Ishikawa (cell line): ENCODE measurements at regions not wholly inside any gene's neighbourhood (a gene's known extent, or its start where the extent isn't known, plus 50 kb on each side); places are given as distances from the start of the nearest gene placed in this dataset.

Experiments
- CEBPB ChIP-seq: IDR thresholded peaks from 2 replicates; pipeline ENCODE4 v1.6.1; 2012
- CREB1 ChIP-seq: IDR thresholded peaks from 2 replicates; pipeline ENCODE4 v1.6.1; 2012; ENCODE audit warnings: low read depth
- EGR1 ChIP-seq: IDR thresholded peaks from 2 replicates; pipeline ENCODE4 v1.6.1; 2012
- EP300 ChIP-seq: IDR thresholded peaks from 2 replicates; pipeline ENCODE4 v1.6.1; 2012; ENCODE audit warnings: borderline replicate concordance
- FOXM1 ChIP-seq: IDR thresholded peaks from 2 replicates; pipeline ENCODE4 v1.6.1; 2012; ENCODE audit warnings: low read depth, borderline replicate concordance
- NFIC ChIP-seq: IDR thresholded peaks from 2 replicates; pipeline ENCODE4 v1.6.1; 2012
- RAD21 ChIP-seq: IDR thresholded peaks from 2 replicates; pipeline ENCODE4 v1.6.1; 2012; ENCODE audit warnings: low read depth
- TAF1 ChIP-seq: IDR thresholded peaks from 2 replicates; pipeline ENCODE4 v1.6.1; 2012; ENCODE audit warnings: low read depth, mild to moderate bottlenecking
- TCF12 ChIP-seq: IDR thresholded peaks from 2 replicates; pipeline ENCODE4 v1.6.1; 2012; ENCODE audit warnings: low read depth
- TEAD4 ChIP-seq: IDR thresholded peaks from 2 replicates; pipeline ENCODE4 v1.6.1; 2012
- YY1 ChIP-seq: IDR thresholded peaks from 2 replicates; pipeline ENCODE4 v1.6.1; 2012; ENCODE audit warnings: low read depth
- ZBTB7A ChIP-seq: IDR thresholded peaks from 2 replicates; pipeline ENCODE4 v1.6.1; 2012; ENCODE audit warnings: low read depth
- TF ChIP-seq, protein P1 (sequence below): IDR thresholded peaks from 2 replicates; pipeline ENCODE4 v1.6.1; 2012; ENCODE audit warnings: low read depth, mild to moderate bottlenecking
- TF ChIP-seq, protein P2 (sequence below): IDR thresholded peaks from 2 replicates; pipeline ENCODE4 v1.6.1; 2012
- TF ChIP-seq, protein P3 (sequence below): IDR thresholded peaks from 2 replicates; pipeline ENCODE4 v1.6.1; 2012

DNA sequence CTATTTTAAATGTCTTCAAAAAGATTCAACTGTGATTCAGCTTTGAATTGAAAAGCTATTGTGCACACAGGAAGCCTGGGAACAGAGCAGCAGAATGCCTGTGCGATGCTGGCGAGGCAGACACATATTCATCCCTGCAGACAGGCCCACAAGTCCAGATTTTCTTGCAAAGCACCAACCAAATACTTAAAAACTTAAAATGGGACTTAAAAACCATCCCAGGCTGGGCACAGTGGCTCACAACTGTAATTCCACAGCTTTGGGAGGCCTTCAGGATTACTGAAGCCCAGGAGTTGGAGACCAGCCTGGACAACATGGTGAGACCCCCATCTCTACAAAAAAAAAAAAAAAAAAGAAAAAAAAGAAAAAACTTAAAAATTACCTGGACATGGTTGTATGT is 122.6 kb upstream of the SERPIND1 start:
- TF ChIP-seq, protein P1, sequence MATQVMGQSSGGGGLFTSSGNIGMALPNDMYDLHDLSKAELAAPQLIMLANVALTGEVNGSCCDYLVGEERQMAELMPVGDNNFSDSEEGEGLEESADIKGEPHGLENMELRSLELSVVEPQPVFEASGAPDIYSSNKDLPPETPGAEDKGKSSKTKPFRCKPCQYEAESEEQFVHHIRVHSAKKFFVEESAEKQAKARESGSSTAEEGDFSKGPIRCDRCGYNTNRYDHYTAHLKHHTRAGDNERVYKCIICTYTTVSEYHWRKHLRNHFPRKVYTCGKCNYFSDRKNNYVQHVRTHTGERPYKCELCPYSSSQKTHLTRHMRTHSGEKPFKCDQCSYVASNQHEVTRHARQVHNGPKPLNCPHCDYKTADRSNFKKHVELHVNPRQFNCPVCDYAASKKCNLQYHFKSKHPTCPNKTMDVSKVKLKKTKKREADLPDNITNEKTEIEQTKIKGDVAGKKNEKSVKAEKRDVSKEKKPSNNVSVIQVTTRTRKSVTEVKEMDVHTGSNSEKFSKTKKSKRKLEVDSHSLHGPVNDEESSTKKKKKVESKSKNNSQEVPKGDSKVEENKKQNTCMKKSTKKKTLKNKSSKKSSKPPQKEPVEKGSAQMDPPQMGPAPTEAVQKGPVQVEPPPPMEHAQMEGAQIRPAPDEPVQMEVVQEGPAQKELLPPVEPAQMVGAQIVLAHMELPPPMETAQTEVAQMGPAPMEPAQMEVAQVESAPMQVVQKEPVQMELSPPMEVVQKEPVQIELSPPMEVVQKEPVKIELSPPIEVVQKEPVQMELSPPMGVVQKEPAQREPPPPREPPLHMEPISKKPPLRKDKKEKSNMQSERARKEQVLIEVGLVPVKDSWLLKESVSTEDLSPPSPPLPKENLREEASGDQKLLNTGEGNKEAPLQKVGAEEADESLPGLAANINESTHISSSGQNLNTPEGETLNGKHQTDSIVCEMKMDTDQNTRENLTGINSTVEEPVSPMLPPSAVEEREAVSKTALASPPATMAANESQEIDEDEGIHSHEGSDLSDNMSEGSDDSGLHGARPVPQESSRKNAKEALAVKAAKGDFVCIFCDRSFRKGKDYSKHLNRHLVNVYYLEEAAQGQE = no peak
- no peak for TF ChIP-seq NFIC
- TF ChIP-seq TCF12 = no peak
- TF ChIP-seq CREB1 = no peak
- TF ChIP-seq, protein P2, sequence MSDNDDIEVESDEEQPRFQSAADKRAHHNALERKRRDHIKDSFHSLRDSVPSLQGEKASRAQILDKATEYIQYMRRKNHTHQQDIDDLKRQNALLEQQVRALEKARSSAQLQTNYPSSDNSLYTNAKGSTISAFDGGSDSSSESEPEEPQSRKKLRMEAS = no peak

DNA sequence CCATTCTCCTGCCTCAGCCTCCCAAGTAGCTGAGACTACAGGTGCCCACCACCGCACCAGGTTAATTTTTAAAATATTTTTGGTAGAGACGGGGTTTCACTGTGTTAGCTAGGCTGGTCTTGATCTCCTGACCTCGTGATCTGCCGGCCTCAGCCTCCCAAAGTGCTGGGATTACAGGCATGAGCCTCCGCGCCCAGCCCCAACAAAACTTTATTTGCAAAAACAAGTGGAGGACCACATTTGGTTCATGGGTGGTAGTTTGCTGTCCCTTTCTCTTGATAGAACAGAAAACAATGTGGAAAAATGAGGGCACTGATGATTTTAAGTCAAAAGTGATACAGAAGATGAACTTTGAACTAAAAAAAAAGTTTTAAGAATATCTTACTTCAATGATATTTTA is 121.8 kb upstream of the SERPIND1 start:
- TF ChIP-seq EP300 (no peak), CEBPB (no peak), ZBTB7A (no peak), EGR1 (no peak), TCF12 (no peak), TEAD4 (no peak)
- TF ChIP-seq, protein P1 = no peak
- TF ChIP-seq, protein P3, sequence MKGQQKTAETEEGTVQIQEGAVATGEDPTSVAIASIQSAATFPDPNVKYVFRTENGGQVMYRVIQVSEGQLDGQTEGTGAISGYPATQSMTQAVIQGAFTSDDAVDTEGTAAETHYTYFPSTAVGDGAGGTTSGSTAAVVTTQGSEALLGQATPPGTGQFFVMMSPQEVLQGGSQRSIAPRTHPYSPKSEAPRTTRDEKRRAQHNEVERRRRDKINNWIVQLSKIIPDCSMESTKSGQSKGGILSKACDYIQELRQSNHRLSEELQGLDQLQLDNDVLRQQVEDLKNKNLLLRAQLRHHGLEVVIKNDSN = no peak

DNA sequence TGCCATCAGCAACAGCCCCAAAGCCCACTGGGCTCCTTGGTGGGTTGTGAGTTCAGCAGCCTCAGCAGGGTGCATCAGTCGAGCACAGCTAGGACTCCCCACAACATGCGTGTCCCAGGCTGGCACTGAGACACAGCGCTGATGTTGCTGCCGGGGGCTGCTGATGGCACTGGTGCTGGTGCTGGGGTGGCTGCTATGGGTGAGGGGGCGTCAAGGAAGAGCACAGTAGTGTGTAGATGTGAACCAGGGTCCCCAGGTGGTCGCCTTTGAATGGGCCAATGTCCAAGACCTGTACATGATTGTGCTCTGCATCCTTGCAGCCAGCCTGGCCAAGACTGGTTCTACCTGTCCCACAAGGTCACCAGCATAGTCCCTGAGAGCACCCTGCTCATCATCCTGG is 121.3 kb upstream of the SERPIND1 start:
- TF ChIP-seq, protein P1 = no peak
- TF ChIP-seq RAD21 (no peak), CEBPB (no peak), TAF1 (no peak), TCF12 (no peak), FOXM1 (no peak), EP300 (no peak), CREB1 (no peak)
- TF ChIP-seq, protein P3 = no peak

DNA sequence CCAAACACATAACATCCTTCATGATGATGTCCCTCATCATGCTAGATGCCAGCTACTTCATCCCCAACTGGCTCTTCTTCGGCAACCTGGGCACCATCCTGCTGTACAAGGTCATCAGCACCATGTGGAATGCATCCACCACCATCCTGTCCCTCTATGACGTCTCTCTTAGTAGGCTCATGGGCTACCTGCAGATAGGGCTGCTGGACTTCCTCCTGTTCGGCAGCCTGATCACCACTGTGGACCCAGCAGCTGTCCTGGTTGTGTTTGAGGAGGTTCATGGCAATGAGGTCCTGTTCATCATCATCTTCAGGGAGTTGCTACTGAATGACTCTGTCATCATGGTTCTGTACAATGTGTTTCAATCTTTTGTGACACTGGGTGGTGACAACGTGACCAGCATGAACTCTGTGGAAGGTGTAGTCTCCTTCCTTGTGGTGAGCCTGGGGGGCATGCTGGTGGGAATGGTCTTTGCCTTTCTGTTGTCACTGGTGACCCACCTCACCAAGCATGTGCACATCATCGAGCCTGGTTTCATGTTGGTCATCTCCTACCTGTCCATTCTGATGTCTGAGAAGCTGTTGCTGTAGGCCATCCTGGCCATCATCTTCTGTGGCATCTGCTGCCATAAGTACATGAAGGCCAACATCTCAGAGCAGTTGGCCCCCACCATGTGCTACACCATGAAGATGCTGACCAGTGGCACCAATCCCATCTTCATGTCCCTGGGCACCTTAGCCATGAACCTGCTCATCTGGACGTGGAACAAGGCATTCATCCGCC is 120.7 kb upstream of the SERPIND1 start:
- TF ChIP-seq TCF12 (no peak), YY1 (no peak), CREB1 (no peak), EP300 (no peak), FOXM1 (no peak), NFIC (no peak), CEBPB (no peak), TAF1 (no peak), ZBTB7A (no peak)
- TF ChIP-seq, protein P1 = no peak
- TF ChIP-seq, protein P2 = no peak
- TF ChIP-seq, protein P3 = no peak
